Fibroblast of lung (primary cell): ENCODE measurements at regions not wholly inside any gene's neighbourhood (a gene's known extent, or its start where the extent isn't known, plus 50 kb on each side); places are given as distances from the start of the nearest gene placed in this dataset.

ENCODE experiments used
- EZH2 ChIP-seq: IDR thresholded peaks from 2 replicates; pipeline ENCODE4 v1.5.1; 2012; ENCODE audit warnings: low read length, control low read depth, mild to moderate bottlenecking; ENCODE audit errors: missing control alignments
- TF ChIP-seq, protein P1 (sequence below), 2 donors: IDR thresholded peaks in 1 of 2; conservative IDR thresholded peaks in 1 of 2; 1 replicate in 1 of 2; 2 replicates in 1 of 2; pipeline ENCODE4 v1.5.1; 2011 to 2012; ENCODE audit warnings: low read length in 2 of 2, control low read depth in 1 of 2, inconsistent platforms in 1 of 2, low read depth in 1 of 2, mild to moderate bottlenecking in 1 of 2

DNA sequence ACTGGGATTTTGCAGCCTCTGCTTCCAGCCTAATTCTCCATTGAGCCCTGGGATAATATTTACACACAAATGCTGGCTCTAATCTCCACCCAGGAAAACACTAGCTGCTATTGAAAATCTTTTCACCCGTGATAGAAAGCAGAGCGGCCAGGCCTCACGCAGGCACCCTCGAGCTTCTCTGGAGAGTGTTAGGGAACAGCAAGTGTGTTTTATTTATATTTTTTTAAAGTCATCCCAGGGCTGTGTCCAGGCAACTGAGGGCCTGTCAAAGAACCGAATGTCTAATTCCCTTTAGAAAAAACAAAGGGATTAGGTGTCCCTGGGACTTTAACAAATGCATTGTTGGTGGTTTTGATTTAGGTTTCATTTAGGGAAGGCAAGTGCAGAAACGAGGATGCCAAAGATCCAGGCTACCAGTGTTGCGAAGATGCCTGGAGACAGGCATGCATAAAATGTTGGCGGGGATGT lies 51.2 kb upstream of the SPRY4 start:
- TF ChIP-seq, protein P1, sequence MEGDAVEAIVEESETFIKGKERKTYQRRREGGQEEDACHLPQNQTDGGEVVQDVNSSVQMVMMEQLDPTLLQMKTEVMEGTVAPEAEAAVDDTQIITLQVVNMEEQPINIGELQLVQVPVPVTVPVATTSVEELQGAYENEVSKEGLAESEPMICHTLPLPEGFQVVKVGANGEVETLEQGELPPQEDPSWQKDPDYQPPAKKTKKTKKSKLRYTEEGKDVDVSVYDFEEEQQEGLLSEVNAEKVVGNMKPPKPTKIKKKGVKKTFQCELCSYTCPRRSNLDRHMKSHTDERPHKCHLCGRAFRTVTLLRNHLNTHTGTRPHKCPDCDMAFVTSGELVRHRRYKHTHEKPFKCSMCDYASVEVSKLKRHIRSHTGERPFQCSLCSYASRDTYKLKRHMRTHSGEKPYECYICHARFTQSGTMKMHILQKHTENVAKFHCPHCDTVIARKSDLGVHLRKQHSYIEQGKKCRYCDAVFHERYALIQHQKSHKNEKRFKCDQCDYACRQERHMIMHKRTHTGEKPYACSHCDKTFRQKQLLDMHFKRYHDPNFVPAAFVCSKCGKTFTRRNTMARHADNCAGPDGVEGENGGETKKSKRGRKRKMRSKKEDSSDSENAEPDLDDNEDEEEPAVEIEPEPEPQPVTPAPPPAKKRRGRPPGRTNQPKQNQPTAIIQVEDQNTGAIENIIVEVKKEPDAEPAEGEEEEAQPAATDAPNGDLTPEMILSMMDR (conservative IDR thresholded peaks at IDR 0.05 in 1 of 2, IDR thresholded peaks at IDR 0.05 in 1 of 2; ENCODE audit: low read depth in 1 of 2, low read length in 2 of 2), result no peak
- TF ChIP-seq EZH2, result no peak
